HG02884 (cell line): ENCODE measurements at regions not wholly inside any gene's neighbourhood (a gene's known extent, or its start where the extent isn't known, plus 50 kb on each side); places are given as distances from the start of the nearest gene placed in this dataset.
"Not testable (repeated sequence)": the region's sequence is repeated elsewhere in the genome, so short reads cannot be mapped to it uniquely, and the experiment has no call there.

ENCODE experiments used
- ATAC-seq: cut with Tn5 transposase; IDR thresholded peaks from one replicate; pipeline ENCODE4 v1.9.1; 2021; ENCODE audit warnings: mild to moderate bottlenecking, moderate library complexity; ENCODE audit not compliant: unreplicated experiment

DNA sequence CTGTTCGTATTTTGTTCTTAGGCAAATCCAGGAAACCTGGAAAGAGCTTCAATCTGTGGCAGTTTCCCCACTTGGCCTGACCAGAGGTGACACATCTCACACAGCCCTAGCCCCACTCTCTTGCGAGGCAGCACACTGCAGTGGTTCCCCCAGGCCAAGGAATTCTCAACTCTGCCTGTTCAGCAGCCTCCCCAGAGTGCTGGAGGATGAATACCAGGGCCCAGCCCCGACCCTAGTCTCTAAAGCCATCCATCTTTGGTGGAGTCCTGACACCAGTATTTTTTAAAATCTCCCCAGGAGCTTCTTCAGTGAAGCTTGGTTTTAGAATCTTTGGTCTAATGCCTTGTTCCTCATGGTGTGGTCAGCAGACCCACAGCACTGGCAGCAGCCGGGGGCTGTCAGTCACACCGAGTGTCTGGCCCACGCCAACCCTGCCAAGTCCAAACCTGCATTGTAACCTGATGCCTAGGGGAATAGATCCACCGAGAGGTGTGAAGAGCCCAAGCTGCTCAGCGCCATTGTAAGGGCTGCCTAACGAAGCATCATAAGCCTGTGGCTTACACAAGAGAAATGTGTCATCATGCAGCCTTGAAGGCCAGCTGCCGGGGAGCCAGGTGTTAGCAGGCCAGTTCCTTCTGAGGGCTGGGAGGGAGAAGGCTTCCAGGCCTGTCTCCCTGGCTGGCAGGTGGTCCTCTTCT is 428.7 kb upstream of the ID2 start:
- peak; percentile 84 for ATAC-seq

DNA sequence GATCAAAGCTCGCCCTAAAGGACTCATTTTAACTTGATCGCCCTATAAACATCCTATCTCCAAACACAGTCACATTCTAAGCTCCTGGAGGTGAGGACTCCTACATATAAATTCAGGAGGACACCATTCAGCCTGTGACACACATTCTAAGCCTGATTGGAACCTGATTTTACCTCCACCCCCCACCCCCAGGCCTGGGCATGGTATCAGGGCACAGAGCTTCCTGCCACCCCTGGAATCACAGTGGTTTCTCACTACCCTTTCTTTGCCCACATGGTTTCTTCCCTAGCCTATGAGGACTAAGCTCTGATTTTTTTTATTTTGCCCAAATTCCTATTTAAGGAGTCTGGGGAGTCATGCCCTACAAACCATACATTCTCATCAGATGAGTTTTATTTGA is 428.1 kb upstream of the ID2 start:
- no peak for ATAC-seq

DNA sequence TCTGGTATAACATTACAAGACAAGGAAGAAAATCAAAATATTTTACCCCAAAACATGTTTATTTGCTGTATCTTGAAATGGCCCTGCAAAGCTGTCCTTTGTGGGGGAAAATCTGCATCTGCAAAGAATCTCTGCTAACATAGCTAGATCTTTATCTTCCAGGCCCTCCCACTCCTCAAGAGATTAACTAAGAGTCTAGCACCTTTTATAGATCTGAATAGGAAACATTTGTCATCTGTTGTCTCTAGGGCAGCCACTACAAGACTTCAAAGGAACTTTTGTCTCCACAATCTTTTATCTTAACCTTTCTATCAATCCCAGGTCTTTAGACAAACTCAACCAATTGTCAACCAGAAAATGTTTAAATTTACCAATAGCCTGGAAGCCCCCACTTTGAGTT is 427.6 kb upstream of the ID2 start:
- ATAC-seq = not testable (repeated sequence)

DNA sequence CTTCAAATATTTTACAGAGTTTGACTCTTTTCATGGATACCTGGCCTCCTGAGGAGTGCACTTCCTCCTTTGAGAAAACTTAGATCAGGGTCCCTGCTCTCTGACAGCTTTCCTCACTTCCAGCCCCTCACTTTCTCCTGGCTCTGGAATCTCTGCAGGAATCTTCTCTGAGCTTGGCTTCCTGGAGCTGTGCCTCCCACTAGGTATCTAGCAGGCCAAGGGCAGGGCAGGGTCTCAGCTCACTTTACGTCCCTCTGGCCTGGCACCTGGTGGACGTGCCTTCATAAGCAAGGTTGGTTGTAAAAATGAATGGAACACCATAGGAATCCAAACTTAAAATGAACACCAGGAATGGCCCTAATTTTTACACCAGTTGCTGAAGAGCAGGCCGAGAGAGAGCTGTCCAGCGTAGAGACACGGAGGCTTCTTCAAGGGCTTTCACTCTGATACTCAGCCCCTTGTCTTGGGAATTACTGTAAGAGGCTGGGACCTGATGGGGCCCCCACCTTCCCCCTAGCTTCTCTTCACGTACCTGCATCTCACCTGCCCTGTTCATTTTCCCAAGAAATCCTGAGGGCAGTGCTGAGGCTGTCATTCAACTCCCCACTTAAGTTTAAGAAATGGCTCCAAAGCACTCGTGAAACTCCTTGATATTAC is 426.9 kb upstream of the ID2 start:
- ATAC-seq = no peak

DNA sequence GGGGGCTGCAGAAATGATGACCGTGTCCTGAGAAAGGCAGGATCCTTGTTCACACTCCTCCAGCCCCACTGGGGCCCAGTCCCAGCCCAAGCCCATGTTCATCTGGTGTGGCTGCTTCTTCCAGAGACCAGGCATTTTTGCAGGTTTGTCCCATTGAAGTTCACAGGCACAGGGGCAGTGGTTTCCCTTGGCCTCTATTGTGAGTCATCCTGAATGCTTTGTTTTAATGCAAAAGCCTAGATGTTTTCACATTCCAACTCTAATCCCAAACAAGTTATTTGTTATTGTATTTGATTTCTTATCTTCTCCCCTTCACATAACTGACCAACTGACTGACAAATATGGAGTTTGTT is 426.4 kb upstream of the ID2 start:
- no peak for ATAC-seq

DNA sequence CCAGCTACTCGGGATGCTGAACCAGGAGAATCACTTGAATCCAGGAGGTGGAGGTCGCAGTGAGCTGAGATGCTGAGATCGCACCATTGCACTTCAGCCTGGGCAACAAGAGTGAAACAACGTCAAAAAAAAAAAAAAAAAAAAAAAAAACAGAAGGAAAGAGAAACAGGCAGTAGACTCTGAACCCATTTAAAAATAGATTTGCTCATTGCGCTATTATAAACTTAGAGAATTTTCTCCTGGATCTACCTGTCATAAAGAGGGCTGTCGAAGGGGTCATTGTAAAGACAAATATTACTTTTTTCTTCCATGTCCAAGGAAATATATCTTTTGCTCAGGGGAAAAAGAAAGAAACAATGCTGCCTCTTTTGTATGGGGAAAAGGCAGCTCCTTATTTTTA is 425.0 kb upstream of the ID2 start:
- no peak for ATAC-seq

DNA sequence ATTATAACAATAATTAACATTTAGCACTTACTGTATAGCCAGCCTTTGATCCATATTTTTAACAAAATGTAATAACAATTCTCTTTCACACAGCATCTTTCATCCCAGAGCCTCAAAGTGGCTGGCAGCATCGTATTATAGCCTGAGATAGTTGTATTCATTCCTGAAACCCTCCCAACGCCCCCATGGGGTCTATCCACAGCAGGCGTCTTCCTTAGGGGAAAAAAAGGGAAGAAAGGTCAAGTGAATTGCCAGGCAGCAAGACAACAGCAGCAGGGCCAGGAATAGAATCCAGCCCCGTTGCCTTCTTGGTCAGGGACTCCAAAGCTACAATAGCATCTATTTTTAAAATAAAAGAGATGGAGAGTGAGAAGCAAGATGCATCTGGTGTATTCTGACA is 424.4 kb upstream of the ID2 start:
- ATAC-seq = no peak

DNA sequence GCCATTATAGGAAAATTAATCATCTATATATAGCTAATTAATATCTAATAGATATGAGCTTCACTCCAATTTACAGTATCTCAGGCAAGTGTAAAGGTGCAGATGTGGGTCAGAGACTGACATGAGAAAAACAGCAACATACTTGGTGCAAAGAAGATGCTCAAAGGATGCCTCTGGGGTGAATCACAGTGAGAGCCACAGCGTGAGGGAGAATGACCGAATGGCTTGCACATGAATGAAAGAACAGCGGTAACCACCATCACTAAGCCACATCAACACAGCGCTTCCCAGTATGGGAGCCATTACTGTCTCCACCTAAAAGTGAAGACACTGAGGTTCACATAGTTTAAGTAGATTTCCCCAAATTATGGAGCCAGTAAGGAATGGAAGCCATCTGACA is 423.4 kb upstream of the ID2 start:
- ATAC-seq = no peak

DNA sequence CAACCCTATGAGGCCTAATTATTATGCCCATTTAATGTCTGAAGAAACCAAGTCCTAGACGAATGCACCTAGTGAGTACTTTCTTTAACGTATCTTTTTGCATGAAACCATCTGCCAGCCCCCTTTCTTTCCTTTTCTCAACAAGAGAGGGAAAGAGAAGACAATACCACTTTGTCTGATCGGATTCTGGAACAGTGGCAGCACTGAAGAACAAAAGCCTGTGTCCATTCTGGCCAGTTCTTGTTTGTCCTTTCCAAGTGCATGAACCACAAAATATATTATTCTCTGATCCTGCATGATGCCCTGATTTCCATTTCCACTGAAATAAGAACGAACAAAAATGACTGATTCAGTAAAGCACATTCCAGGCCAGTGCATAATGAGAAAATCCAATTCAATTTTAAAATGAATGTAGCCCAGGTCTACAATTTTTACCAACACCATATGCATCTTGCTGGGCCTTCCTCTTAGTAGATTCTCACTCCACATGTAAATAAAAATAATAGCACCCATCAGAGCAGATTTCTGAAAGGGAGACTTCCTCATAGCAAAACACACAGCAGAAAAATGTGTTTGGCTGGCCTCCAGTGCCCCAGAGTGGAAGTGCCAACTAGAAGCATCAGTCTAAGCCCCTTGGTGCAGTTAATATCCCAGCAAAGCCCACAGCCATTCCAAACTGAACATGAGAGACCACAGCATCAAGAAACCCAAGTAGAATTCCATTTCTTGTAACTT is 422.6 kb upstream of the ID2 start:
- no peak for ATAC-seq

DNA sequence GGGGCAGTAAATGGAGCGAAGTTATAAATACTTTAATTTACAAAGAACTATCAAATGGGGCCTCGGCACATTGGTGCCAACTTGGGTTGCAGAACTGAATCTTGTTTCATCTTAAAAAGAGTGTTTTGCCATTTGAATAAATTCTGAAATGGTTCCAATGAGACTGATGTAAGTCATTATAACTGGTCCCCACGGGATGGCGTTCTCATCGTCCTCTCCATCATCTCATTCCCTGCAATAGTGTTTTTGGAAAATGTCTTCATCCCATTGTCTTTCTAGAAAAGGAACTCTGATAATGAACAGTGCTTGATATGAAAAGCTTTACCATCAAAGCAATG is 422.0 kb upstream of the ID2 start:
- ATAC-seq = no peak

DNA sequence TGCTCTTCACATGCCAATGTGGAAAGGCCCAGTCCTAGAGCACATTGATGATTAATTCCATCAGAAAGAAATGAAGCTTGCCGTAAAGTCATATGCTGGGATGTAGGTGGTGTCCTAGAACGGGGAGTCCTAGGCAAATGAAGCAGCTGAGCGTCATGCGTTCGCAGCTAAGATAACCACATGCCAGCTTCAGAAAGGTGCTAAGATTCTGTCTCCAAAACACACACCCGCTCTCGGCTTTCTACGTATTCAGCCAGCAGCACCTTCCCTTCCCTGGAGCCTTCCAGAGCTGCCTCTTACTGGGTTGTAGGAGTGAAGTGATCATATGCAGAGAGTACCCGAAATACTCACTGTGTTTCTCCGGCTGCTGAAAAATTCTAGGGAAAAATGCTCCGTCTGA is 421.6 kb upstream of the ID2 start:
- no peak for ATAC-seq

DNA sequence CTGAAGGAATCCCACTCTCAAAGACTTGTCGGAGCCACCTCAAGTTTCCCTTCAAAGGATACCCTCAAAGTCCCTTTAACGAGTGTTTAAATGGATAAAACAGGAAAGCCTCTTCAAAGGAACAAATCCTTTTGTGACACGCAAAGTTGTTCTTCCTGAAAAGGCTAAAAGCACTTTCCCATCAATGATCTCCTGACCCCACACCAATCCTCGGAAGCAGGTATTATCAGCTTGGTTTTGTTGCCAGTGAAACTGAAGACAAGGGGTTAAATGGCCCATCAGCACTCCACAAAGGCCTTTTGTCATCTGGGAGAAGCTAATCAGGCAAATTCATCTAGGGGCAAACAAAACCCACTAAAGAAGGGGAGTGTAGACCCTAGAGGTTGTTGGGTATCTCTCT is 418.0 kb upstream of the ID2 start:
- ATAC-seq = no peak

DNA sequence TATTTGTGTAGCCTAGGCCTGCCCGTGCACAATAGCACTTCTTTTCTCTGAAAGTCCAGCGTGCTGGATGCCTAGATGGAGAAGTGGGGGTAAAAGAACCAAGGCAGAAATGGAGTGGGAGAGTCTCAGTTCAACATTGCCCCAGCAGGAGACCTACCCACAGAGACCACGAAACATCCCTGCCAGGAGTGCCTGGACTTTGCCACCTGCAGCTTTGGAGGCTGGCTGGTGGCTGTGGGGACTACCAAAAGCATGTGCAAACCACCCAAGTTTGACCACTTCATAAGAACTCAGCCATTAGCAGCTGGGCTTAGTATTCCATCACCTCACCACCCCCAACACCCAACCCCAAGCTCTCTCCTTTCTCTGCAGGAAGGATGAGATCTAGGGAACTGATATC is 416.9 kb upstream of the ID2 start:
- ATAC-seq = no peak

DNA sequence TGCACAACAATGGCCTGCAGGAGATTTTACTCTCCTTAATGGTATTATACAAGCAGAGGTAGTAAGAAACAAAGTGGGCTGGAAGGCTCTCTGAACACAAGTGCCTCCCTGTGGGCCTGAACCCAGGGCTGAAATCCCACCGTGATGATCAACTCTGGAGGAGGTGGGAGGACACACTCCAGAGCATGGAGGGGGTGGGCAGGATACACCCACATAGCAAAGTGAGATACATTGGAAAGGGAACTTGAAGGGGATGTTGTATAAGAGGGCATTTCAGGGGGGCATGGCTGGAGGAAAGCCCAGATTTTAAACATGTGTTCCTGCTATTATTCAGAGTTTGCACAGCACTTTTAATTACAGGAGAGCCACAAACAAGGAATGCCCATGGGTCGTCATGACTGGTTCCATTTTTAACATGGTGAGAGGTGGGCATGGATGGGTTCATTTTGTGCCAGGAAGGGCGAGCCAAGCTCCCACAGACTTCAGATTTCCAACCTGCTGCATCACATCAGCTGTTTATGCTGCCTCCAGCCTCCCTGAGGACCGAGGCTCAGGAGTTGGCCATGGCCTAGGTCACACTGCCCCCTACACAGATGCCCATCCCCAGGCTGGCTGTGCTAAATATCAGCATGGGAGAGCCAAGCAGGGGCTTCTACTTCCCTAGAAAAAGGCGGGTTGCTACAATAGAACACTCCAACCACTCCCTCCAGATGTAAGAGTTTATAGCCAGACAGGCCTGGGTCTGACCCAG is 416.2 kb upstream of the ID2 start:
- no peak for ATAC-seq

DNA sequence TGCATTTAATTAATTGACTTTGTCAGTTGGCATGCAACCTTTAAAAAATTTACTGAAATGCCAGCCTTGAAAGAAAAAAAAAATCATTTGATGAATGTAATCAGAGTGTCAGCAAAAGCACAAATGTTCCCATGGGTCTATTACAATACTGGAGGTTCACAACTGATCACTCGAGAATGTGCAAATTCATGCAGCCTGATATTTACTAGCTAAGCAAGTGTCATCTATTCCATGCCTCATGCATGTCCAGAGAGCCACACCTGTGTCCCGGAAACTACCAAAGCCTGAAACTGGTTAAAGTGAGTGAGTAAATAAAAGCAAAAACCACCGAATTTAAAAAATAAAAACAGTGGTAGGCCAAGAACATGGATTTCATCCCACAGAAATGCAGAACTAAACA is 415.3 kb upstream of the ID2 start:
- no peak for ATAC-seq

DNA sequence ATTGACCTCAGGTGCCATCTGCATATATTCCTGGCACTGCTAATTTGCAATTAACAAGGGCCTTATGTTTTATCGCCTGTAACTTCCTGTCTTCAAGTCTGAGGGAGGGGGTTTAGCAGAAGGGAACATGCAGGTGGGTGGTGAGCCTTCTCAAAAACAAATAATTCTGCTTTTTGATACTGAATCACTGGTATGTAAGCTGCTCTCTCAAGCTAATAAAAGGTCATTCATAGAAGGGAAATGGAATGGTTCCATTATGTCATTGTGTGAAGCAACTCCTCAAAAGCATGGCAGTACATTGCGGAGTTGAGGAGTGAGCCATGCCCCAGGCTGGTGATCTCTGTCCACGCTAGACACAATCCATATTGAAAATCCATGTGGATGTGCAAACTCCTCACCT is 414.8 kb upstream of the ID2 start:
- ATAC-seq = no peak

DNA sequence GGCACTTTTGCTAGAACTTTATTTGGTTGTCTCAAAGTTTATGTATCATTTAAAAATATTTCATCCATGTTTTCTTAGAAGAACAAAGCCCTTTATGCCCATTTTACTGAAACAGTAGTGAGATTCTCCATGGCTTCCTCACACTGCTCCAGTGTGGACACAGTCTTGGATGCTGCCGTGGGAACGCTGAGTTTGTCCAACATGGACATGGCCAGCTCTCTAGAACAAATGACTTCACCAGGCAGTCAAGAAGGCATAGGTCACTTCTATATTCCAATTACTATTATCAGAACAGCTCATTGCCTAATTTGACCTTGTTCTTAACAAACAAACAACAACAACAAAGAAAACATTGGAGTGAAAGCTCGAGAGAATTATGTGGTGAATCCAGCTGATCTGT is 414.1 kb upstream of the ID2 start:
- ATAC-seq = no peak

DNA sequence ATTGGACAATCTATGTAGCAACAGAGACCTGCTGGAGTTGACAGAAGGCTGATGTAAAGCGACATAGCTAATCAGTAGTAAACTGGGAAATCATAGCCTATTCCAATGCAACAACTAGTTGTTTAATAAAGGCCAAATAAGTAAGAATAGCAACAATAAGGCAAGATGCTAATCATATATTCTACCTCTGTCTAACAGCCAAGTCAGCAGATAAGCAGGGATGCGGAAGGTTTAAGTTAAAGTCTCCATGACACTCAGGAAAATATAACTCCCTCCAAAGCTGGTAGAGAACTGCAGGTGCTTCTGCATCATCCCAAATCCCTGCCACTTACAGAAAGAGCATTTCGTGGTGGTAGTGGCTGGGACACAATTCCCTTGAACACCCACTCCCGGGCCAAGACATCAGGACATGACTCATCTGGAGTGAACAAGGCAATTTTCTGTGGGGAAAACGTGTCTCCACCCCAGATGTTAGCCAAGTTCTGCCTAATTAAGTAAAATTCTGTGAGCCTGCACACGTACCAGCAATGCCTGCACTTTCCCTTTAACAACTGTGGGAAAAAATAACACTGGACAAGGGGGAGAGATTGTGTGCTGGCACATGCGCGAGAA is 413.6 kb upstream of the ID2 start:
- ATAC-seq = no peak

DNA sequence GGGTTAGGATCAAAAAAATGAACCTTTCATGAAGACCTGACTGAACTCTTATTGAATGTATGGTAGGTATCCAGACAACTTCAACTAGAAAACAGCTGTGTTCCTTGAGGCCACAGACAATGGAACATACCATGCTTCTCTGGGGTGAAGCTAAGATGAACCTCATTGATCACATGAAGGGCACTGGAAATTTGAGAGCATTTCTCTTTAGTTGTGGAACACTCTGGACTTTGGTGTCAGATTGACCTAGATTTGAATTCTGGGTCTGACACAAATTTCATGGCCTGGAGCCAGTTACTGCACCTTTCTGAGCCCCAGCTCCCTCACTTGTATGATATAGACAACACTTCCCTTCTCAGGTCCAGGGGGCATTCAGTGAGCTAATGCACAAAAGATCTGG is 411.2 kb upstream of the ID2 start:
- no peak for ATAC-seq

DNA sequence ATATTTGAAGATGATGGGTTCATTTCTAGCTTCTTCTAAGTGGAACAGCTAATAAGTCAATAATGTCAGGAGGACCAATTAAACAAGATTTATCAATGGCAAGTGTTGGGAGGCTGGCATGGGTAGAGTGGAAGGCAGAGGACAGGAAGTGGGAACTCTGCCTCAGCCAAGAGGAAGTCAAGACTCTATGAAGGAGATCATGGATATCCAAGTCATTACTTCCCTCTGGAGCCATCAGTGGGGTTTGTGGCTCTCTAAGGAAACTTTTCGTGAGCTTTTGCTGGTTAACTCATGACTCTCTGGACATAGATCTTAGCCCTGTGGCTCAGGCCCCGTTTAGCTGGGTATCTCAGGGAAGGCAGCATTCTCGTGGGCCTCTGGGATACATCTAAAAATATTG is 410.4 kb upstream of the ID2 start:
- no peak for ATAC-seq

DNA sequence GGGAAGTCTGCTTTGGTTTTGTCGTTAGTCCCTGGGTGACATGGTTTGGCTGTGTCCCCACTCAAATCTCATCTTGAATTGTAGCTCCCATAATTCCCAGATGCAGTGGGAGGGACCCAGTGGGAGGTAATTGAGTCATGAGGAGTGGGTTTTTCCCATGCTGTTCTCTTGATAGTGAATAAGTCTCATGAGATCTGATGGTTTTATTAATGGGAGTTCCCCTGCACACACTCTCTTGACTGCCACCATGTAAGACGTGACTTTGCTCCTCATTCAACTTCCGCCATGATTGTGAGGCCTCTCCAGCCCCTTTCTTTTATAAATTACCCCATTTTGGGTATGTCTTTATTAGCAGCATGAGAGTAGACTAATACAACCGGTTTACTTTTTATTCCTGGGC is 405.8 kb upstream of the ID2 start:
- ATAC-seq = no peak
